IMR-90 (cell line): ENCODE measurements at regions not wholly inside any gene's neighbourhood (a gene's known extent, or its start where the extent isn't known, plus 50 kb on each side); places are given as distances from the start of the nearest gene placed in this dataset.

Source experiments
- ATAC-seq: fragments of 200-7000 bp; cut with Tn5 transposase; 2 replicates; pipeline ENCODE4 v1.9.1; 2020; ENCODE audit warnings: low read depth, mild to moderate bottlenecking, moderate library complexity
- BruUV-seq: library from RNA; stranded (reverse); fragments of 400-500 nt; replicated peaks from 2 replicates; lab custom pipeline; 2021; lab: Mats Ljungman, UMichigan
- CTCF ChIA-PET: fragments of 300-600 bp; formaldehyde crosslinking; extraction: SDS; loops from one replicate; lab custom pipeline; 2021; ENCODE audit warnings: antibody characterized with exemption; lab: Yijun Ruan, JAX
- POLR2A ChIA-PET: fragments of 300-600 bp; sonication (Branson Sonifier 250); formaldehyde crosslinking; loops from one replicate; lab custom pipeline; 2022; ENCODE audit warnings: antibody characterized with exemption; ENCODE audit not compliant: unreplicated experiment; lab: Charles Lee
- DNase-seq: peaks from one replicate; pipeline ENCODE4 v3.0.0; 2013
- H2AFZ ChIP-seq: replicated peaks from 2 replicates; pipeline ENCODE3; 2013; ENCODE audit warnings: low read length, mild to moderate bottlenecking; ENCODE audit not compliant: poor library complexity
- H2AK5ac ChIP-seq: 2 replicates; pipeline ENCODE4 v1.6.1; 2013; ENCODE audit warnings: low read depth, low read length, inconsistent platforms
- H2AK9ac ChIP-seq: replicated peaks from 2 replicates; pipeline ENCODE3; 2013; ENCODE audit warnings: mild to moderate bottlenecking, low read depth, low read length, moderate library complexity; ENCODE audit not compliant: poor library complexity
- H2BK120ac ChIP-seq: 2 replicates; pipeline ENCODE4 v1.6.1; 2013; ENCODE audit warnings: low read depth, low read length, inconsistent platforms
- H2BK15ac ChIP-seq: 3 replicates; pipeline ENCODE4 v1.6.1; 2013; ENCODE audit warnings: low read depth, low read length, inconsistent platforms
- H2BK20ac ChIP-seq: 2 replicates; pipeline ENCODE4 v1.6.1; 2013; ENCODE audit warnings: low read depth, mild to moderate bottlenecking, inconsistent platforms, low read length, moderate library complexity
- H2BK5ac ChIP-seq: 2 replicates; pipeline ENCODE4 v1.6.1; 2013; ENCODE audit warnings: mild to moderate bottlenecking, low read depth, low read length, inconsistent platforms; ENCODE audit not compliant: poor library complexity, severe bottlenecking
- H3K14ac ChIP-seq: replicated peaks from 2 replicates; pipeline ENCODE4 v1.6.1; 2013; ENCODE audit warnings: low read depth, low read length, inconsistent platforms
- H3K18ac ChIP-seq: 2 replicates; pipeline ENCODE4 v1.6.1; 2013; ENCODE audit warnings: low read depth, low read length, control low read depth
- H3K23ac ChIP-seq: 2 replicates; pipeline ENCODE4 v1.6.1; 2013; ENCODE audit warnings: low read depth, low read length, inconsistent platforms
- H3K27ac ChIP-seq: 2 replicates; pipeline ENCODE4 v1.5.1; 2013; ENCODE audit warnings: mild to moderate bottlenecking, control low read depth, low read length; ENCODE audit not compliant: insufficient read depth
- H3K27me3 ChIP-seq: 2 replicates; pipeline ENCODE4 v1.6.1; 2013; ENCODE audit warnings: low read length; ENCODE audit not compliant: control insufficient read depth, insufficient read depth
- H3K36me3 ChIP-seq: 2 replicates; pipeline ENCODE4 v1.6.1; 2013; ENCODE audit warnings: low read length, mixed read lengths; ENCODE audit not compliant: control insufficient read depth, insufficient read depth
- H3K4ac ChIP-seq: 2 replicates; pipeline ENCODE4 v1.6.1; 2013; ENCODE audit warnings: low read depth, low read length, inconsistent platforms
- H3K4me1 ChIP-seq: 2 replicates; pipeline ENCODE4 v1.6.1; 2013; ENCODE audit warnings: low read length, mixed read lengths; ENCODE audit not compliant: control insufficient read depth, insufficient read depth
- H3K4me2 ChIP-seq: 2 replicates; pipeline ENCODE4 v1.6.1; 2013; ENCODE audit warnings: low read depth, mild to moderate bottlenecking, control low read depth, low read length, moderate library complexity
- H3K4me3 ChIP-seq: 2 replicates; pipeline ENCODE4 v1.5.1; 2013; ENCODE audit warnings: low read depth, mild to moderate bottlenecking, control low read depth, low read length, moderate library complexity; ENCODE audit not compliant: insufficient read depth
- H3K56ac ChIP-seq: 2 replicates; pipeline ENCODE4 v1.6.1; 2013; ENCODE audit warnings: low read length, inconsistent platforms; ENCODE audit not compliant: insufficient read depth; ENCODE audit errors: extremely low read depth
- H3K79me1 ChIP-seq, 2 experiments: 2 replicates each; pipeline ENCODE4 v1.6.1; 2013; ENCODE audit warnings: low read length in 2 of 2, inconsistent platforms in 1 of 2, low read depth in 1 of 2
- H3K9ac ChIP-seq: 2 replicates; pipeline ENCODE4 v1.6.1; 2013; ENCODE audit warnings: low read depth, low read length, control low read depth
- H3K9me1 ChIP-seq: 2 replicates; pipeline ENCODE4 v1.6.1; 2013; ENCODE audit warnings: low read length, inconsistent platforms; ENCODE audit not compliant: insufficient read depth
- H3K9me3 ChIP-seq: 2 replicates; pipeline ENCODE4 v1.6.1; 2013; ENCODE audit warnings: low read length; ENCODE audit not compliant: control insufficient read depth, insufficient read depth
- H4K20me1 ChIP-seq: 2 replicates; pipeline ENCODE4 v1.6.1; 2013; ENCODE audit warnings: low read length, inconsistent platforms; ENCODE audit not compliant: insufficient read depth
- H4K5ac ChIP-seq: 2 replicates; pipeline ENCODE4 v1.6.1; 2013; ENCODE audit warnings: mild to moderate bottlenecking, low read depth, low read length, control low read depth
- H4K8ac ChIP-seq, 2 experiments: 2 replicates each; pipeline ENCODE4 v1.6.1; 2013; ENCODE audit warnings: low read depth in 2 of 2, low read length in 2 of 2, control low read depth in 1 of 2, inconsistent platforms in 1 of 2
- H4K91ac ChIP-seq: 2 replicates; pipeline ENCODE4 v1.6.1; 2013; ENCODE audit warnings: low read depth, low read length, inconsistent platforms; ENCODE audit not compliant: insufficient read depth
- CHD1 ChIP-seq: IDR thresholded peaks from 2 replicates; pipeline ENCODE4 v1.6.1; 2012; ENCODE audit warnings: low read depth, low read length, improper control_type of control experiment
- FOS ChIP-seq: fragments of 150-350 bp; IDR thresholded peaks from 2 replicates; pipeline ENCODE4 v1.6.1; 2016; ENCODE audit warnings: low read depth, low read length
- MAFK ChIP-seq: IDR thresholded peaks from 2 replicates; pipeline ENCODE4 v1.6.1; 2012; ENCODE audit warnings: low read depth, low read length, improper control_type of control experiment
- MAZ ChIP-seq: IDR thresholded peaks from 2 replicates; pipeline ENCODE4 v1.6.1; 2012; ENCODE audit warnings: low read depth, mild to moderate bottlenecking, low read length, improper control_type of control experiment, moderate library complexity, borderline replicate concordance
- POLR2A ChIP-seq: IDR thresholded peaks from 2 replicates; pipeline ENCODE4 v1.6.1; 2012; ENCODE audit warnings: mild to moderate bottlenecking, low read depth, low read length
- RAD21 ChIP-seq: IDR thresholded peaks from 2 replicates; pipeline ENCODE4 v1.6.1; 2012; ENCODE audit warnings: low read length, improper control_type of control experiment
- RCOR1 ChIP-seq: IDR thresholded peaks from 2 replicates; pipeline ENCODE4 v1.6.1; 2012; ENCODE audit warnings: mild to moderate bottlenecking, low read length, improper control_type of control experiment; ENCODE audit not compliant: insufficient replicate concordance
- WGBS, 2 experiments: methylation state at CpG; one replicate each; pipeline versions ENCODE4 v1.1.5 to v1.1.7; 2013; ENCODE audit warnings: missing lambda C conversion rate in 2 of 2; ENCODE audit not compliant: insufficient read length in 1 of 2; ENCODE audit errors: extremely low coverage in 2 of 2; 5-methylcytosine and 5-hydroxymethylcytosine counted together
- dilution Hi-C: fragments of 300-500 bp; cut with HindIII; formaldehyde crosslinking; loops from one replicate; pipeline ENCODE4 v1.14.3; 2018; ENCODE audit warnings: low sequenced_read_pairs; ENCODE audit not compliant: unreplicated experiment
- in situ Hi-C: fragments of 300-500 bp; cut with MboI; formaldehyde crosslinking; loops from 3 replicates; pipeline ENCODE4 v1.14.3; 2019; ENCODE audit warnings: low sequenced_read_pairs, inconsistent platforms, mixed read lengths
- intact Hi-C: fragments of 100-400 bp; cut with micrococcal nuclease; formaldehyde crosslinking; loops from 2 replicates; pipeline ENCODE4 v1.10.0; 2022
- TF ChIP-seq, protein P1 (sequence below): fragments of 150-350 bp; IDR thresholded peaks from 2 replicates; pipeline ENCODE4 v1.6.1; 2016; ENCODE audit warnings: low read depth, mild to moderate bottlenecking, low read length, moderate library complexity, borderline replicate concordance
- TF ChIP-seq, protein P2 (sequence below): conservative IDR thresholded peaks from 2 replicates; pipeline ENCODE4 v1.5.1; 2012; ENCODE audit warnings: mild to moderate bottlenecking, low read depth, low read length, improper control_type of control experiment

DNA sequence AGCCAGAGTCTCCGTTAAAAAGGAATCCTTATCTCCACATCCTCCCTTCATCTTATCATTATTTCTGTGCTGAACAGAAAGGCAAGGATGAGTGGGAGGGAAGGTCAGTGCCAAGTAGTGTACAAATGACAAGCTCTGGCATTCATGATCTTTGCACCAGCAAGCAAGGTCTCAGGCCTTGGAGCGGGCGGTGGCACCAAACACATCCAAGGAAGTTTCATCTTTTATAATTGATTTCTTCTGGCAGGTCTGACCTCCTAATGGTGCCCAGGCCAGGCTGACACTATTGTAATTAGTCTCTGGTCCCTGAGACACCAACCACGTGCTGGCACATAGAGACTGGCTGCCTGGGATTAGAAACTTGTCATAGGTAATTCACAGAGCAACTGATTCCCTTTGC, 336.6 kb downstream of the EN1 start:
- no peak overlapping the region for H3K4me3 ChIP-seq
- no peak overlapping the region for H2BK15ac ChIP-seq
- H4K91ac ChIP-seq: no peak overlapping the region
- no peak overlapping the region for H3K4me2 ChIP-seq
- no peaks in the 10 kb centered on the region for H3K36me3 ChIP-seq
- ChIA-PET CTCF (no interaction called here), POLR2A (no interaction called here)
- H2BK20ac ChIP-seq: no peak overlapping the region
- H3K4me1 ChIP-seq: no peaks in the 10 kb centered on the region
- H2BK120ac ChIP-seq: no peak overlapping the region
- no peaks in the 10 kb centered on the region for H3K79me1 ChIP-seq
- H2AK9ac ChIP-seq: no peak overlapping the region
- no peak overlapping the region for H2AFZ ChIP-seq
- no TSS peak for BruUV-seq
- no peak overlapping the region for H3K9ac ChIP-seq
- no peak overlapping the region for H3K23ac ChIP-seq
- H3K56ac ChIP-seq: no peak overlapping the region
- no peaks in the 10 kb centered on the region for H3K9me1 ChIP-seq
- no peak overlapping the region for H3K4ac ChIP-seq
- H4K8ac ChIP-seq: no peak overlapping the region
- no peak overlapping the region for H3K18ac ChIP-seq
- intact Hi-C loops: no loop called here
- ATAC-seq: no peak
- no peak overlapping the region for H3K14ac ChIP-seq
- WGBS, 2 experiments: no CpG with 5 or more reads among the region's 4 CpGs
- H4K20me1 ChIP-seq: no peaks in the 10 kb centered on the region
- H3K9me3 ChIP-seq: no peaks in the 10 kb centered on the region
- in situ Hi-C loops: no loop called here
- H4K5ac ChIP-seq: no peak overlapping the region
- no peaks in the 10 kb centered on the region for H3K27me3 ChIP-seq
- H2BK5ac ChIP-seq: no peak overlapping the region
- dilution Hi-C loops: no loop called here
- no peak overlapping the region for H3K27ac ChIP-seq
- DNase-seq: no peak
- H2AK5ac ChIP-seq: no peak overlapping the region
- TF ChIP-seq MAFK (no peak), POLR2A (no peak), CHD1 (no peak), MAZ (no peak), RCOR1 (no peak), RAD21 (no peak), FOS (no peak)
- TF ChIP-seq, protein P1, sequence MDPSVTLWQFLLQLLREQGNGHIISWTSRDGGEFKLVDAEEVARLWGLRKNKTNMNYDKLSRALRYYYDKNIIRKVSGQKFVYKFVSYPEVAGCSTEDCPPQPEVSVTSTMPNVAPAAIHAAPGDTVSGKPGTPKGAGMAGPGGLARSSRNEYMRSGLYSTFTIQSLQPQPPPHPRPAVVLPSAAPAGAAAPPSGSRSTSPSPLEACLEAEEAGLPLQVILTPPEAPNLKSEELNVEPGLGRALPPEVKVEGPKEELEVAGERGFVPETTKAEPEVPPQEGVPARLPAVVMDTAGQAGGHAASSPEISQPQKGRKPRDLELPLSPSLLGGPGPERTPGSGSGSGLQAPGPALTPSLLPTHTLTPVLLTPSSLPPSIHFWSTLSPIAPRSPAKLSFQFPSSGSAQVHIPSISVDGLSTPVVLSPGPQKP: no peak
- TF ChIP-seq, protein P2, sequence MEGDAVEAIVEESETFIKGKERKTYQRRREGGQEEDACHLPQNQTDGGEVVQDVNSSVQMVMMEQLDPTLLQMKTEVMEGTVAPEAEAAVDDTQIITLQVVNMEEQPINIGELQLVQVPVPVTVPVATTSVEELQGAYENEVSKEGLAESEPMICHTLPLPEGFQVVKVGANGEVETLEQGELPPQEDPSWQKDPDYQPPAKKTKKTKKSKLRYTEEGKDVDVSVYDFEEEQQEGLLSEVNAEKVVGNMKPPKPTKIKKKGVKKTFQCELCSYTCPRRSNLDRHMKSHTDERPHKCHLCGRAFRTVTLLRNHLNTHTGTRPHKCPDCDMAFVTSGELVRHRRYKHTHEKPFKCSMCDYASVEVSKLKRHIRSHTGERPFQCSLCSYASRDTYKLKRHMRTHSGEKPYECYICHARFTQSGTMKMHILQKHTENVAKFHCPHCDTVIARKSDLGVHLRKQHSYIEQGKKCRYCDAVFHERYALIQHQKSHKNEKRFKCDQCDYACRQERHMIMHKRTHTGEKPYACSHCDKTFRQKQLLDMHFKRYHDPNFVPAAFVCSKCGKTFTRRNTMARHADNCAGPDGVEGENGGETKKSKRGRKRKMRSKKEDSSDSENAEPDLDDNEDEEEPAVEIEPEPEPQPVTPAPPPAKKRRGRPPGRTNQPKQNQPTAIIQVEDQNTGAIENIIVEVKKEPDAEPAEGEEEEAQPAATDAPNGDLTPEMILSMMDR: no peak
